Endothelial cell of umbilical vein (primary cell): ENCODE measurements at regions not wholly inside any gene's neighbourhood (a gene's known extent, or its start where the extent isn't known, plus 50 kb on each side); places are given as distances from the start of the nearest gene placed in this dataset.

Experiments used
- BruUV-seq: library from RNA; stranded (reverse); fragments of 400-500 nt; replicated peaks from 2 replicates; lab custom pipeline; 2021; lab: Mats Ljungman, UMichigan
- CTCF ChIA-PET: fragments of 300-600, 350-600 bp; sonication (Branson Sonifier 250); formaldehyde crosslinking; loops from one replicate; lab custom pipeline; 2021; ENCODE audit warnings: antibody characterized with exemption, inconsistent platforms; lab: Charles Lee
- POLR2A ChIA-PET: fragments of 300-600, 350-600 bp; sonication (Branson Sonifier 250); formaldehyde crosslinking; loops from one replicate; lab custom pipeline; 2021; ENCODE audit warnings: antibody characterized with exemption, inconsistent platforms; lab: Charles Lee
- DNase-seq: peaks from one replicate; pipeline ENCODE4 v3.0.0-alpha.2; 2011; ENCODE audit warnings: low read depth, low spot score
- FAIRE-seq: peaks from 2 replicates; lab custom pipeline; 2011; peaks lifted over from hg19 to GRCh38; lab: Jason Lieb, UNC
- H2AFZ ChIP-seq: 2 replicates; pipeline ENCODE4 v1.6.0; 2012; ENCODE audit warnings: low read depth, low read length, control low read depth, inconsistent platforms
- H3K27ac ChIP-seq: 2 replicates; pipeline ENCODE4 v1.5.1; 2011; ENCODE audit warnings: low read depth, mild to moderate bottlenecking, control low read depth, low read length, moderate library complexity; ENCODE audit not compliant: insufficient read depth
- H3K27me3 ChIP-seq, 2 experiments: 2 replicates each; pipeline versions ENCODE4 v1.6.0 to v1.6.1; 2011; ENCODE audit warnings: low read length in 2 of 2, mixed read lengths in 1 of 2; ENCODE audit not compliant: control insufficient read depth in 2 of 2, insufficient read depth in 2 of 2
- H3K36me3 ChIP-seq, 2 experiments: 2 replicates in 1 of 2; 3 replicates in 1 of 2; pipeline ENCODE4 v1.5.1; 2011; ENCODE audit warnings: low read length in 2 of 2, mild to moderate bottlenecking in 1 of 2, moderate library complexity in 1 of 2; ENCODE audit not compliant: control insufficient read depth in 2 of 2, insufficient read depth in 2 of 2; ENCODE audit errors: extremely low read depth in 1 of 2
- H3K4me1 ChIP-seq: 3 replicates; pipeline ENCODE4 v1.5.1; 2011; ENCODE audit warnings: mild to moderate bottlenecking, low read length; ENCODE audit not compliant: control insufficient read depth, insufficient read depth; ENCODE audit errors: extremely low read depth
- H3K4me2 ChIP-seq: 2 replicates; pipeline ENCODE4 v1.6.1; 2011; ENCODE audit warnings: low read length, control low read depth, mixed read lengths; ENCODE audit not compliant: insufficient read depth
- H3K4me3 ChIP-seq, 3 experiments: fragments of 200-600 bp in 1 of 3; sonication (generic), shearing (Covaris generic) in 1 of 3; replicated peaks in 1 of 3; 2 replicates each; pipeline ENCODE4 v1.5.1; 2011 to 2016; ENCODE audit warnings: control low read depth in 3 of 3, low read length in 3 of 3, mild to moderate bottlenecking in 2 of 3, inconsistent platforms in 1 of 3, low read depth in 1 of 3, moderate library complexity in 1 of 3; ENCODE audit not compliant: insufficient read depth in 1 of 3
- H3K79me2 ChIP-seq: 2 replicates; pipeline ENCODE4 v1.6.0; 2012; ENCODE audit warnings: low read length, inconsistent platforms; ENCODE audit not compliant: control insufficient read depth, insufficient read depth
- H3K9ac ChIP-seq: replicated peaks from 2 replicates; pipeline ENCODE3; 2011; ENCODE audit warnings: low read length, control low read depth; ENCODE audit not compliant: insufficient read depth; ENCODE audit errors: extremely low read depth
- H3K9me1 ChIP-seq: replicated peaks from 3 replicates; pipeline ENCODE4 v1.6.0; 2011; ENCODE audit warnings: mild to moderate bottlenecking, low read length; ENCODE audit not compliant: control insufficient read depth, insufficient read depth; ENCODE audit errors: extremely low read depth
- H3K9me3 ChIP-seq: replicated peaks from 2 replicates; pipeline ENCODE4 v1.5.1; 2012; ENCODE audit warnings: low read length, inconsistent platforms; ENCODE audit not compliant: control insufficient read depth, insufficient read depth
- H4K20me1 ChIP-seq: replicated peaks from 2 replicates; pipeline ENCODE3; 2011; ENCODE audit warnings: mild to moderate bottlenecking, low read length; ENCODE audit not compliant: control insufficient read depth, insufficient read depth; ENCODE audit errors: extremely low read depth
- GATA2 ChIP-seq: IDR thresholded peaks from 2 replicates; pipeline ENCODE4 v1.7.0; 2011; ENCODE audit warnings: low read depth, mild to moderate bottlenecking, moderate library complexity, mixed read lengths, low read length; ENCODE audit not compliant: insufficient read length, insufficient read depth
- POLR2AphosphoS5 ChIP-seq: IDR thresholded peaks from 2 replicates; pipeline ENCODE4 v1.6.1; 2012; ENCODE audit warnings: low read depth, mild to moderate bottlenecking, control low read depth, low read length, moderate library complexity; ENCODE audit not compliant: insufficient read depth
- dilution Hi-C: fragments of 300-500 bp; cut with MboI; formaldehyde crosslinking; loops from one replicate; pipeline ENCODE4 v1.15.0; 2019; ENCODE audit warnings: low sequenced_read_pairs; ENCODE audit not compliant: extremely low pct_ligation_motif_present
- intact Hi-C: fragments of 100-400 bp; cut with micrococcal nuclease; formaldehyde crosslinking; loops from one replicate; pipeline ENCODE4 v1.10.0; 2022
- TF ChIP-seq, protein P1 (sequence below): IDR thresholded peaks from 2 replicates; pipeline ENCODE4 v1.6.1; 2011; ENCODE audit not compliant: insufficient read depth, insufficient read length
- TF ChIP-seq, protein P2 (sequence below), 2 donors: IDR thresholded peaks; 1 replicate in 1 of 2; 2 replicates in 1 of 2; pipeline ENCODE4 v1.5.1; 2011; ENCODE audit warnings: low read length in 2 of 2, mild to moderate bottlenecking in 2 of 2, moderate library complexity in 2 of 2, control low read depth in 1 of 2, inconsistent platforms in 1 of 2, low read depth in 1 of 2; ENCODE audit not compliant: insufficient read depth in 1 of 2; ENCODE audit errors: extremely low read depth in 1 of 2

DNA sequence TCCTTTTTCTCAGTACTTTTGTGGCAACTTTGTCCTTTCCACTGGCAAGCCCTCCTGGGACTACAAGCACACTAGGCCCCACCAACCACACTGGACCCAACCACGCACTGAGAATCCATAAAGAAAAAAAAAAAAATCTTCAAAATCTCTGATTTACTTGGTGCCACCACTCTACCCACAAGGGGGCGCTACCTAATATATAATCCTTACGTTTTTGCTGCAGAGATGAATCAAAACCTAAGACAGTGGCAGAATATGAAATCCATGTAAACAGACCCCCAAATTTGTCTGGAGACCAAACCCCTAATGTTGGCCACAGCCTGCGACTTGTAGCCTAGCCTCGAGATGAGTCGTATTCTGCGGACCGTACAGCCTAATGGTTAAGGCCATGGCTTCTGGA is 63.5 kb upstream of the ARHGAP36 start:
- Histone ChIP-seq H3K4me3 (no peak overlapping the region), H3K9me3 (no peaks in the 10 kb centered on the region), H3K79me2 (no peaks in the 10 kb centered on the region), H3K9me1 (no peaks in the 10 kb centered on the region), H3K36me3 (no peaks in the 10 kb centered on the region), H3K4me1 (no peaks in the 10 kb centered on the region), H4K20me1 (no peaks in the 10 kb centered on the region), H3K4me2 (no peak overlapping the region), H3K27me3 (no peaks in the 10 kb centered on the region), H3K9ac (no peak overlapping the region), H2AFZ (no peak overlapping the region), H3K27ac (no peak overlapping the region)
- TF ChIP-seq, protein P1, sequence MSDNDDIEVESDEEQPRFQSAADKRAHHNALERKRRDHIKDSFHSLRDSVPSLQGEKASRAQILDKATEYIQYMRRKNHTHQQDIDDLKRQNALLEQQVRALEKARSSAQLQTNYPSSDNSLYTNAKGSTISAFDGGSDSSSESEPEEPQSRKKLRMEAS: no peak
- TF ChIP-seq, protein P2, sequence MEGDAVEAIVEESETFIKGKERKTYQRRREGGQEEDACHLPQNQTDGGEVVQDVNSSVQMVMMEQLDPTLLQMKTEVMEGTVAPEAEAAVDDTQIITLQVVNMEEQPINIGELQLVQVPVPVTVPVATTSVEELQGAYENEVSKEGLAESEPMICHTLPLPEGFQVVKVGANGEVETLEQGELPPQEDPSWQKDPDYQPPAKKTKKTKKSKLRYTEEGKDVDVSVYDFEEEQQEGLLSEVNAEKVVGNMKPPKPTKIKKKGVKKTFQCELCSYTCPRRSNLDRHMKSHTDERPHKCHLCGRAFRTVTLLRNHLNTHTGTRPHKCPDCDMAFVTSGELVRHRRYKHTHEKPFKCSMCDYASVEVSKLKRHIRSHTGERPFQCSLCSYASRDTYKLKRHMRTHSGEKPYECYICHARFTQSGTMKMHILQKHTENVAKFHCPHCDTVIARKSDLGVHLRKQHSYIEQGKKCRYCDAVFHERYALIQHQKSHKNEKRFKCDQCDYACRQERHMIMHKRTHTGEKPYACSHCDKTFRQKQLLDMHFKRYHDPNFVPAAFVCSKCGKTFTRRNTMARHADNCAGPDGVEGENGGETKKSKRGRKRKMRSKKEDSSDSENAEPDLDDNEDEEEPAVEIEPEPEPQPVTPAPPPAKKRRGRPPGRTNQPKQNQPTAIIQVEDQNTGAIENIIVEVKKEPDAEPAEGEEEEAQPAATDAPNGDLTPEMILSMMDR (IDR thresholded peaks at IDR 0.05; ENCODE audit: extremely low read depth in 1 of 2, insufficient read depth in 1 of 2, low read depth in 1 of 2, low read length in 2 of 2): peak; percentile 28 to 32
- DNase-seq (peak; percentile 5), FAIRE-seq (peak; percentile 60)
- intact Hi-C loops (loop anchor here (1.0 kb wide), 1 partner anchor 639 kb away; no protein-coding TSS in a partner anchor), dilution Hi-C loops (no loop called here)
- BruUV-seq: no TSS peak
- POLR2A ChIA-PET: no interaction called here
- CTCF ChIA-PET: interaction anchor here (0.7 to 3.6 kb wide), 7 partner anchors 9 to 682 kb away, joined by 3 to 14 read pairs (median 4); no protein-coding TSS in a partner anchor

DNA sequence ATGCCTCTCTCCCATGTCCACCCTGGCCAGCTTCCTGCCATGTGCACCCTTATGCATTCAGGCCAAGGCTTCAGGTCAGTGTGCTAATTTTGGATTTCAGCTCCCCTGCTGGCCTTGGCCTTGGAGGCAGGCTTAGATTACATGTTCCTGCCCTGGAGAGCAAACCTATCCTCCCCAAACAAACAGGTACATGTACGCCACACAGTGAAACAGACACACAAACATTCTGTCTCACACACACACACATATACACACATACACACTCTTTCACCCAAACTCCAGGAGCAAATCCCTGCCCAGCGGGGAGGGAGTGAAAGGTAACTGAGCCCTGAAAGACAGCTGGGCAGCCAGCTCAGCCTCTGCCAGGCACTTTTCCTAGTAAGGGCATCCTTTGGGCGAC is 62.7 kb upstream of the ARHGAP36 start:
- FAIRE-seq: no peak
- BruUV-seq: no TSS peak
- CTCF ChIA-PET: interaction anchor here (1.3 to 3.6 kb wide), 4 partner anchors 10 to 681 kb away, joined by 3 to 14 read pairs (median 8); no protein-coding TSS in a partner anchor

More for the DNA sequence above, 62.7 kb upstream of the ARHGAP36 start:
- no peak overlapping the region for H3K9ac ChIP-seq
- TF ChIP-seq POLR2AphosphoS5 (no peak), GATA2 (no peak)
- no peak overlapping the region for H2AFZ ChIP-seq
- no peaks in the 10 kb centered on the region for H3K9me3 ChIP-seq
- dilution Hi-C loops: no loop called here
- H3K27ac ChIP-seq: no peak overlapping the region
- H3K36me3 ChIP-seq: no peaks in the 10 kb centered on the region
- intact Hi-C loops: no loop called here
- no peak overlapping the region for H3K4me3 ChIP-seq
- no peaks in the 10 kb centered on the region for H3K27me3 ChIP-seq
- no peaks in the 10 kb centered on the region for H3K9me1 ChIP-seq
- POLR2A ChIA-PET: no interaction called here
- DNase-seq: no peak
- H3K4me1 ChIP-seq: no peaks in the 10 kb centered on the region
- H4K20me1 ChIP-seq: no peaks in the 10 kb centered on the region
- no peaks in the 10 kb centered on the region for H3K79me2 ChIP-seq
- no peak overlapping the region for H3K4me2 ChIP-seq
